ENCODE measurements at regions not wholly inside any gene's neighbourhood (a gene's known extent, or its start where the extent isn't known, plus 50 kb on each side); places are given as distances from the start of the nearest gene placed in this dataset.

DNA sequence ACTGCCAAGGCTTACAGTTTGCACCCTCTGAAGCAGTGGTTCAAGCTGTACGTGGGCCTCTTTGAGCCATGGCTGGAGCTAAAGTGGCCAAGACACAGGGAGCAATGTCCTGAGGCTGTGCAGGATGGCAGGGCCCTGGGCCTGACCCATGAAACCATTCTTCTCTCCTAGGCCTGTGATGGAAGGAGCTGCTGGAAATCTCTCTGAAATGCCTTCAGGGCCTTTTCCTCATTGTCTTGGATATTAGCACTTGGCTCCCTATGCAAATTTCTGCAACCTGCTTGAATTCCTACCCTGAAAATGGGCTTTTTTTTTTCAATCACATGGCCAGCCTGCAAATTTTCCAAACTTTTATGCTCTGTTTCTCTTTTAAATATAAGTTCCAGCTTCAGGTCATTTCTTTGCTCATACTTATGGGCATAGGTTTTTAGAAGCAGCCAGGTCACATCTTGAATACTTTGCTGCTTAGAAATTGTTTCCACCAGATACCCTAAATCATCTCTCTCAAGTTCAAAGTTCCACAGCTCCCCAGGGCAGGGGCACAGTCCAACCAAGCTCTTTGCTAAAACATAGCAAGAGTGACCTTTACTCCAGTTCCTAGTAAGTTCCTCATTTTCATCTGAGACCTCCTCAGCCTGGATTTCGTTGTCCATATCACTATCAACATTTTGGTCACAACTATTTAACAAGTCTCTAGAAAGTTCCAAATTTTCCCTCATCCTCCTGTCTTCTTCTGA lies 138.3 kb downstream of the OSTF1 start:
- no peak for DNase-seq (ENCODE audit: low read depth)
- TF ChIP-seq, protein P1, sequence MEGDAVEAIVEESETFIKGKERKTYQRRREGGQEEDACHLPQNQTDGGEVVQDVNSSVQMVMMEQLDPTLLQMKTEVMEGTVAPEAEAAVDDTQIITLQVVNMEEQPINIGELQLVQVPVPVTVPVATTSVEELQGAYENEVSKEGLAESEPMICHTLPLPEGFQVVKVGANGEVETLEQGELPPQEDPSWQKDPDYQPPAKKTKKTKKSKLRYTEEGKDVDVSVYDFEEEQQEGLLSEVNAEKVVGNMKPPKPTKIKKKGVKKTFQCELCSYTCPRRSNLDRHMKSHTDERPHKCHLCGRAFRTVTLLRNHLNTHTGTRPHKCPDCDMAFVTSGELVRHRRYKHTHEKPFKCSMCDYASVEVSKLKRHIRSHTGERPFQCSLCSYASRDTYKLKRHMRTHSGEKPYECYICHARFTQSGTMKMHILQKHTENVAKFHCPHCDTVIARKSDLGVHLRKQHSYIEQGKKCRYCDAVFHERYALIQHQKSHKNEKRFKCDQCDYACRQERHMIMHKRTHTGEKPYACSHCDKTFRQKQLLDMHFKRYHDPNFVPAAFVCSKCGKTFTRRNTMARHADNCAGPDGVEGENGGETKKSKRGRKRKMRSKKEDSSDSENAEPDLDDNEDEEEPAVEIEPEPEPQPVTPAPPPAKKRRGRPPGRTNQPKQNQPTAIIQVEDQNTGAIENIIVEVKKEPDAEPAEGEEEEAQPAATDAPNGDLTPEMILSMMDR (conservative IDR thresholded peaks at IDR 0.05; ENCODE audit: low read depth, low read length), result no peak
- H3K4me3 ChIP-seq (ENCODE audit: low read length), result no peak overlapping the region

DNA sequence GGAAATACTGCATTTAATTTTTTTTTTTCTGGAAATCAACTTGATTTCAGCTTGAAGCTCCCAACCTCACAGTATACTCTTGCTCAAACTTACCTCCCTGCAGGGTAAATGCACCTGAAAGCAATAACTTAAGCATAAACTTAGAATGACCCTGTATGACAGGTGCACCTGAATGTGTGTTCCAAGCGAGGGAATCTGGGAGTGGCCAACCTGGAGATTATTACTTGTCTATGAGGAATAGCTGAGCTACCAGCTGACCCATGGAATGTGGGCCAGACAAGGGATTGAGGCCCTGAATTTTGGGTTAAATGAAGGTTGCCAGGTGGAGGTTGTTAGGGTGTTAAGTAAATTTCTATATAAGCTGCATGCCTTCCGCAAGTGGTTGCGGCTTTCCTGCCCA lies 140.6 kb downstream of the OSTF1 start:
- TF ChIP-seq, protein P1 (conservative IDR thresholded peaks at IDR 0.05; ENCODE audit: low read depth, low read length), result no peak
- DNase-seq (ENCODE audit: low read depth), result no peak
- no peak overlapping the region for H3K4me3 ChIP-seq (ENCODE audit: low read length)

DNA sequence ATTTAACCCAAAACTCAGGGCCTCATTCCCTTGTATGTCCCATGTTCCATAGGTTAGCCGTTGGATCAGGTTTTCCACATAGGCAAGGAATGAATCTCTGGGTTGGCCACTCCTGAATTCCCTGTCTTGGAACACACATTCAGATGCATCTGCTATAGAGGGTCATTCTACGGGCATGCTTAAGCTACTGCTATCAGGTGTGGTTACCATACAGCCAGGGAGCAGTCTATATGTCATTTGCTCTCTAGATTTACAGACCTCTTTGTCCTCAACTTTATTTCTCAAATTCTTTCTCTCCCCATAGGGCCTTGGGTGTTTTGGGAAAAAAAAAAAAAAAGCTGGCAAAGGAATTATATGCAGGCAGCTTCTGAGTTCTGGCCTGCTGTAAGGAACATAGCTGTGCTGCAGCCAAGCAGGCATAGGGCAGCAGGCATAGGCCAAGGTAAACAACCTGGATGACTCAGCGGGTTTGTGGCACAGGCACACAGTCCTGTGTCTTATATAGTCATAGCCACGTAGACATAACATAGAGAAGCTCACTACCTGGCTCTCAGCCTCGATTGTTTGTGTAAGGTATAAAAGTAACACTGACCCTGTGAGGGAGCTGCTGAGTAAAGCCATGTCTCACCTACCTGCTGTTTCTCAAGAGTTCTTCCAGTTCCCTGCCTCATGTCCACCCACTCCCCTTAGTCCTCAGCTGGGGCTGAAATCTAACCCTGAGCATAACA lies 141.5 kb downstream of the OSTF1 start:
- TF ChIP-seq, protein P1 (conservative IDR thresholded peaks at IDR 0.05; ENCODE audit: low read depth, low read length), result no peak
- no peak for DNase-seq (ENCODE audit: low read depth)
- H3K4me3 ChIP-seq (ENCODE audit: low read length), result no peak overlapping the region

DNA sequence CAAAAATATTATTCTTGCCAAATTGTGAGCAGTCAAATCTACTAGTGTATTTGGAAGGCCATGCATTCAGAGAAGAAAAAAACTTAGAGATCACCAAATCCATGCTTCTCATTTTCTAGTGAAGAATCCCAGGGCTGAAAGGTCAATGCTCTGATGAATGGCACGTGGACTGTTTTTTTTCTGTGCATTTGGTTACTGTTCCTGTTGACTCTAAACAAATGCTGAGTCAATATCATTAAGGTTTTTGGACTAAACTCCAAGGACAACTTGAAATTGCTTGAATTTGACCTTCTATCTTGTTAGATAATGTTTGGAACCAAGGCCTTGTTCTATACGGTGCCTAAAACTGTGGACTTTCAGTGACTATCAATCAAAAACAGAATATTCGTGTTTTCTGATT lies 142.2 kb downstream of the OSTF1 start:
- no peak for DNase-seq (ENCODE audit: low read depth)
- TF ChIP-seq, protein P1 (conservative IDR thresholded peaks at IDR 0.05; ENCODE audit: low read depth, low read length), result no peak
- H3K4me3 ChIP-seq (ENCODE audit: low read length), result no peak overlapping the region

DNA sequence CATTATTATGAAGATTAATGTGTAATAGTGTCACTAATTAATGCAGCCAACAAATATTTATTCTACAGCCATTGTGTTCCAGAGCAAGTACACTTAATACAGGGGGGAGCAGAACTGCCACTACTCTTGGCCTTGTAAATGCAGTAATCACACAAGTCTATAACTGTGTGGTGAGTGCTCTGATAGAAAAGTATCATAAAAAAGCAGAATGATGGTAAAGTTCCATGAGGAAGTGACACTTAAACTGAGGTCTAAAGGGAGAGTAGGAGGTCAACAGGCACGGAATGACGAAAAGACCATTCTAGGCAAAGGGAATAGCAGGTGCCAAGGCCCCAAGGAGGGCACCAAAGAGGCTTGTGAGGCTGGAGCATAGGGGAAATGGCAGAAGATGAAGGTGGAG lies 142.9 kb downstream of the OSTF1 start:
- no peak overlapping the region for H3K4me3 ChIP-seq (ENCODE audit: low read length)
- no peak for DNase-seq (ENCODE audit: low read depth)
- TF ChIP-seq, protein P1 (conservative IDR thresholded peaks at IDR 0.05; ENCODE audit: low read depth, low read length), result no peak

DNA sequence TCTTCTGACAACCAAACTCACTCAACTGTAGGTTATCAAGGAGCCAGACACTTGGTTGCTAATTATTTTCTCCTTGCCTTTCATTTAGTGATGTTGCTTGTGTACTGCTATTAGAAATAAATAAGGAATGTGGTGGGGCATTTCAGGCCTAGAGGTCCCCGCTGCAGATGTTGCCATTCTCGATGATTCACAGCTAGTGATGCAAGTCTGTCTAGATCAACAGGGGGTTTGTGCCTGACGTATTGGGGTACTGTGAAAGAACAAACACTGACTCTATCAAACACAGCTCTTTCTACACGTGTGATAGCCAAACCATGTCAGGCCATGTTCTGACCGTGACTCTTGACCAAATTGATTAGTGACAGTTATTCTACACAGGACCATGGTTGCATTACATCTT lies 144.7 kb downstream of the OSTF1 start:
- TF ChIP-seq, protein P1 (conservative IDR thresholded peaks at IDR 0.05; ENCODE audit: low read depth, low read length), result no peak
- no peak for DNase-seq (ENCODE audit: low read depth)
- no peak overlapping the region for H3K4me3 ChIP-seq (ENCODE audit: low read length)

DNA sequence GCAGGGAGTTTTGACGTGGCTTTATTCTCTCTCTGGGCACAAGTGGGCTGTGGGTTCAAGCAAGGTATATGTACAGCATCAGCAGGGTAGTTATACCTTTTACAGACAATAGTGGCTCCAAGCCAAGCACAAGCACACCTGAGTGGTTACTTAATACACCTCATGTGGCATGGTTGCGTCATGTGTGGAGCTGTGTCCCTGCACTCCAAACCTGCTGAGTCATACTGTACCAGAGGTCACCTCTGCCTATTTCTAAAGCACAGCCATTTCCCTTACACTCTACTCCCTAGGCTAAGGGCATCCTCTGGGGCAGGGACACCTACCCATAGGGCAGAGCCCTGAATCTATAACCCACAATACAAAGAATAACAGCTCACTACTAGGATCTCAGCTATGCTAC lies 147.3 kb downstream of the OSTF1 start:
- no peak overlapping the region for H3K4me3 ChIP-seq (ENCODE audit: low read length)

More for the DNA sequence above, 147.3 kb downstream of the OSTF1 start:
- TF ChIP-seq, protein P1 (conservative IDR thresholded peaks at IDR 0.05; ENCODE audit: low read depth, low read length), result no peak
- DNase-seq (ENCODE audit: low read depth), result no peak
